ENCODE measurements at regions not wholly inside any gene's neighbourhood (a gene's known extent, or its start where the extent isn't known, plus 50 kb on each side); places are given as distances from the start of the nearest gene placed in this dataset.

DNA sequence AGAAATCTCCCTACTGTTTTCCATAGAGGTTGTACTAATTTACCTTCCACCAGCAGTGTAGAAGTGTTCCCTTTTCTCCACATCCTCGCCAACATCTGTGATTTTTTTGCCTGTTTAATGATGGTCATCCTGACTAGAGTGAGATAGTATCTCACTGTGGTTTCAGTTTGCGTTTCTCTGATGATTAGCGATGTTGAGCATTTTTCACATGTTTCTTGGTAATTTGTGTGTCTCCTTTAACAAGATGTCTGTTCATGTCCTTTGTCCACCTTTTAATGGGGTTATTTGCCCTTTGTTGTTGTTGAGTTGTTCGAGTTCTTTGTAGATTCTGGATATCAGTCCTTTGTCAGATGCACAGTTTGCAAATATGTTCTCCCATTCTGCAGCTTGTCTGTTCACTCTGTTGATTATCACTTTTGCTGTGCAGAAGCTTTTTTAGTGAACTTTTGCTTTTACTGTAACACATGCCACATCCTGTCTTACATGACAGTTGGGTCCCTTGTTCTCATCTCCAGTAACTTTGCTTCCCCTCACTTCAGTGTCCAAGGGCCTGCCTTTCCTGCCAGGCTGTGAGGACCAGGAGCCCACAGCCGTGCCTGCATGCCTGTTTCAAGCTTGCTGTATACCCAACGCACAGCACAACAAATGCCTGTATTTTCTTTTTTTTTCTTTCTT, 64.9 kb downstream of the SPRING1 start:
- Histone ChIP-seq H3K27me3 (ENCODE audit: control insufficient read depth, insufficient read depth, low read length) (no peaks in the 10 kb centered on the region), H2AFZ (ENCODE audit: low read length) (no peak overlapping the region), H3K27ac (ENCODE audit: insufficient read depth, low read length) (no peak overlapping the region), H3K4me1 (ENCODE audit: control insufficient read depth, extremely low read depth, insufficient read depth, low read length) (no peaks in the 10 kb centered on the region), H3K79me2 (ENCODE audit: control insufficient read depth, insufficient read depth, low read length) (no peaks in the 10 kb centered on the region), H3K4me2 (ENCODE audit: extremely low read depth, insufficient read depth, low read length) (no peak overlapping the region), H4K20me1 (ENCODE audit: control insufficient read depth, extremely low read depth, insufficient read depth, low read length) (no peaks in the 10 kb centered on the region), H3K9me3 (ENCODE audit: control insufficient read depth, insufficient read depth, low read depth, low read length) (no peaks in the 10 kb centered on the region), H3K36me3 (ENCODE audit: control insufficient read depth, insufficient read depth, low read length) (no peaks in the 10 kb centered on the region), H3K4me3 (replicated peaks in 1 of 4; ENCODE audit: control extremely low read depth in 1 of 4, insufficient read depth in 1 of 4, low read depth in 3 of 4, low read length in 4 of 4) (no peak overlapping the region), H3K9ac (ENCODE audit: insufficient read depth, low read length) (no peak overlapping the region)
- DNase-seq (ENCODE audit: low read depth in 2 of 2): no peak
- TF ChIP-seq EZH2 (IDR thresholded peaks at IDR 0.05; ENCODE audit: low read length, missing control alignments): no peak
- TF ChIP-seq, protein P1, sequence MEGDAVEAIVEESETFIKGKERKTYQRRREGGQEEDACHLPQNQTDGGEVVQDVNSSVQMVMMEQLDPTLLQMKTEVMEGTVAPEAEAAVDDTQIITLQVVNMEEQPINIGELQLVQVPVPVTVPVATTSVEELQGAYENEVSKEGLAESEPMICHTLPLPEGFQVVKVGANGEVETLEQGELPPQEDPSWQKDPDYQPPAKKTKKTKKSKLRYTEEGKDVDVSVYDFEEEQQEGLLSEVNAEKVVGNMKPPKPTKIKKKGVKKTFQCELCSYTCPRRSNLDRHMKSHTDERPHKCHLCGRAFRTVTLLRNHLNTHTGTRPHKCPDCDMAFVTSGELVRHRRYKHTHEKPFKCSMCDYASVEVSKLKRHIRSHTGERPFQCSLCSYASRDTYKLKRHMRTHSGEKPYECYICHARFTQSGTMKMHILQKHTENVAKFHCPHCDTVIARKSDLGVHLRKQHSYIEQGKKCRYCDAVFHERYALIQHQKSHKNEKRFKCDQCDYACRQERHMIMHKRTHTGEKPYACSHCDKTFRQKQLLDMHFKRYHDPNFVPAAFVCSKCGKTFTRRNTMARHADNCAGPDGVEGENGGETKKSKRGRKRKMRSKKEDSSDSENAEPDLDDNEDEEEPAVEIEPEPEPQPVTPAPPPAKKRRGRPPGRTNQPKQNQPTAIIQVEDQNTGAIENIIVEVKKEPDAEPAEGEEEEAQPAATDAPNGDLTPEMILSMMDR (conservative IDR thresholded peaks at IDR 0.05 in 1 of 2, IDR thresholded peaks at IDR 0.05 in 1 of 2; ENCODE audit: low read depth in 1 of 2, low read length in 2 of 2): no peak

DNA sequence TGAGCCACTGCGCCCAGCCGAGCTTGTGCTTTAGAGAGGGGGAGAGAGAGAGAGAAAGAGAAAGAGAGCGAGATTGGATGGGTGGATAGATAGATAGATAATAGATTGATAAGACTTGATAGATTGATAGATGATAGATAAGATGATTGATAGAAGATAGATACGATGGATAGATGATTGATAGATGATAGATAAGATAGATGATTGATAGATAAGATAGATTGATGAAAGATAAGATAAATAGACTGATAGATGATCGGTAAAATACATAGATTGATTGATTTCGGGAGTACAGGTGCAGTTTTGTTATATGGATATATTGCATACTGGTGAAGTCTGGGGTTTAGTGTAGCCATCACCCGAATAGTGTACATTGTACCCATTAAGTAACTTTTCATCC, 65.9 kb downstream of the SPRING1 start:
- Histone ChIP-seq H3K4me1 (ENCODE audit: control insufficient read depth, extremely low read depth, insufficient read depth, low read length) (no peaks in the 10 kb centered on the region), H3K27ac (ENCODE audit: insufficient read depth, low read length) (no peak overlapping the region), H3K9ac (ENCODE audit: insufficient read depth, low read length) (no peak overlapping the region), H3K36me3 (ENCODE audit: control insufficient read depth, insufficient read depth, low read length) (no peaks in the 10 kb centered on the region), H4K20me1 (ENCODE audit: control insufficient read depth, extremely low read depth, insufficient read depth, low read length) (no peaks in the 10 kb centered on the region), H3K9me3 (ENCODE audit: control insufficient read depth, insufficient read depth, low read depth, low read length) (no peaks in the 10 kb centered on the region), H3K27me3 (ENCODE audit: control insufficient read depth, insufficient read depth, low read length) (no peaks in the 10 kb centered on the region), H3K4me2 (ENCODE audit: extremely low read depth, insufficient read depth, low read length) (no peak overlapping the region), H2AFZ (ENCODE audit: low read length) (no peak overlapping the region), H3K4me3 (replicated peaks in 1 of 4; ENCODE audit: control extremely low read depth in 1 of 4, insufficient read depth in 1 of 4, low read depth in 3 of 4, low read length in 4 of 4) (no peak overlapping the region), H3K79me2 (ENCODE audit: control insufficient read depth, insufficient read depth, low read length) (no peaks in the 10 kb centered on the region)
- DNase-seq (ENCODE audit: low read depth in 2 of 2): no peak
- TF ChIP-seq, protein P1 (conservative IDR thresholded peaks at IDR 0.05 in 1 of 2, IDR thresholded peaks at IDR 0.05 in 1 of 2; ENCODE audit: low read depth in 1 of 2, low read length in 2 of 2): no peak
- TF ChIP-seq EZH2 (IDR thresholded peaks at IDR 0.05; ENCODE audit: low read length, missing control alignments): no peak

DNA sequence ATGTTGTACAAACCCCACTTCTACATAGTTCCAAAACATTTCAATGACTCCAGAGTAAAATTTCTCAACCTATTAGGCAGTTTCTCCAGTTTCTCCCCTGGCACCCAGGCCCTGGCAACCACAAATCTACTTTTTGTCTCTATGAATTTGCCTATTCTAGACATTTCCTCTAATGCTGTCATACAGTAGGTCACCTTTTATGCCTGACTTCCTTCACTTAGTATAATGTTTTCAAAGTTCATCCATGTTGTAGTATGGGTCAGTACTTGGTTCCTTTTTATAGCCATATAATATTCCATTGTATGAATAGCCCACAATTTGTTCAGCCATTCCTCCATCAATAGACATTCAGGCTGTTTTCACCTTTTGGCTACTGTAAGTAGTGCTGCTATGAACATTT, 67.0 kb downstream of the SPRING1 start:
- H3K4me3 ChIP-seq (replicated peaks in 1 of 4; ENCODE audit: control extremely low read depth in 1 of 4, insufficient read depth in 1 of 4, low read depth in 3 of 4, low read length in 4 of 4): no peak overlapping the region
- H3K79me2 ChIP-seq (ENCODE audit: control insufficient read depth, insufficient read depth, low read length): no peaks in the 10 kb centered on the region
- no peak for TF ChIP-seq EZH2 (IDR thresholded peaks at IDR 0.05; ENCODE audit: low read length, missing control alignments)
- TF ChIP-seq, protein P1 (conservative IDR thresholded peaks at IDR 0.05 in 1 of 2, IDR thresholded peaks at IDR 0.05 in 1 of 2; ENCODE audit: low read depth in 1 of 2, low read length in 2 of 2): no peak
- H3K27ac ChIP-seq (ENCODE audit: insufficient read depth, low read length): no peak overlapping the region
- H3K4me1 ChIP-seq (ENCODE audit: control insufficient read depth, extremely low read depth, insufficient read depth, low read length): no peaks in the 10 kb centered on the region
- H2AFZ ChIP-seq (ENCODE audit: low read length): no peak overlapping the region
- H3K9ac ChIP-seq (ENCODE audit: insufficient read depth, low read length): no peak overlapping the region
- no peak for DNase-seq (ENCODE audit: low read depth in 2 of 2)
- no peak overlapping the region for H3K4me2 ChIP-seq (ENCODE audit: extremely low read depth, insufficient read depth, low read length)
- no peaks in the 10 kb centered on the region for H3K9me3 ChIP-seq (ENCODE audit: control insufficient read depth, insufficient read depth, low read depth, low read length)
- no peaks in the 10 kb centered on the region for H3K27me3 ChIP-seq (ENCODE audit: control insufficient read depth, insufficient read depth, low read length)
- H3K36me3 ChIP-seq (ENCODE audit: control insufficient read depth, insufficient read depth, low read length): no peaks in the 10 kb centered on the region
- no peaks in the 10 kb centered on the region for H4K20me1 ChIP-seq (ENCODE audit: control insufficient read depth, extremely low read depth, insufficient read depth, low read length)

All from fibroblast of lung (primary cell).